Adipocyte (in vitro differentiated cells): ENCODE measurements at regions not wholly inside any gene's neighbourhood (a gene's known extent, or its start where the extent isn't known, plus 50 kb on each side); places are given as distances from the start of the nearest gene placed in this dataset.

Source experiments
- DNase-seq: peaks from one replicate; pipeline ENCODE4 v3.0.0-alpha.2; 2015; ENCODE audit warnings: low read depth
- H3K27me3 ChIP-seq: replicated peaks from 2 replicates; pipeline ENCODE4 v1.7.0; 2013; ENCODE audit warnings: mild to moderate bottlenecking, low read length, moderate library complexity; ENCODE audit not compliant: control insufficient read depth, insufficient read depth
- H3K36me3 ChIP-seq: 2 replicates; pipeline ENCODE4 v1.7.0; 2013; ENCODE audit warnings: low read length, mild to moderate bottlenecking, moderate library complexity; ENCODE audit not compliant: control insufficient read depth, insufficient read depth, severe bottlenecking
- H3K4me1 ChIP-seq: 2 replicates; pipeline ENCODE4 v1.7.0; 2013; ENCODE audit warnings: mild to moderate bottlenecking, low read length, moderate library complexity; ENCODE audit not compliant: control insufficient read depth, insufficient read depth
- H3K4me3 ChIP-seq: 2 replicates; pipeline ENCODE4 v1.7.0; 2013; ENCODE audit warnings: mild to moderate bottlenecking, low read length, moderate library complexity
- H3K9ac ChIP-seq: 2 replicates; pipeline ENCODE4 v1.7.0; 2013; ENCODE audit warnings: mild to moderate bottlenecking, low read length, moderate library complexity
- H3K9me3 ChIP-seq: 2 replicates; pipeline ENCODE4 v1.7.0; 2013; ENCODE audit warnings: mild to moderate bottlenecking, low read length, moderate library complexity; ENCODE audit not compliant: control insufficient read depth

GRCh38 chr5:3380689-3381088, 214.9 kb upstream of the IRX1 start:
- DNase-seq, result no peak
- Histone ChIP-seq H3K9ac (no peak overlapping the region), H3K27me3 (peaks cover 2% of the 10 kb centered on the region), H3K36me3 (no peaks in the 10 kb centered on the region), H3K9me3 (no peaks in the 10 kb centered on the region), H3K4me3 (no peak overlapping the region), H3K4me1 (no peaks in the 10 kb centered on the region)

GRCh38 chr5:3377831-3378230, 217.8 kb upstream of the IRX1 start:
- Histone ChIP-seq H3K36me3 (no peaks in the 10 kb centered on the region), H3K4me3 (no peak overlapping the region), H3K9me3 (peaks cover 13% of the 10 kb centered on the region), H3K4me1 (no peaks in the 10 kb centered on the region), H3K27me3 (peaks cover 2% of the 10 kb centered on the region), H3K9ac (no peak overlapping the region)
- no peak for DNase-seq

- no peaks in the 10 kb centered on the region for H3K4me1 ChIP-seq
- no peak overlapping the region for H3K4me3 ChIP-seq
- H3K9ac ChIP-seq, result no peak overlapping the region
- no peak for DNase-seq
- H3K27me3 ChIP-seq, result peaks cover 2% of the 10 kb centered on the region
- peaks cover 19% of the 10 kb centered on the region for H3K9me3 ChIP-seq
- no peaks in the 10 kb centered on the region for H3K36me3 ChIP-seq
These were observed 218.5 kb upstream of the IRX1 start for GRCh38 chr5:3377176-3377575.

- Histone ChIP-seq H3K4me1 (no peaks in the 10 kb centered on the region), H3K27me3 (peaks cover 2% of the 10 kb centered on the region), H3K36me3 (no peaks in the 10 kb centered on the region), H3K4me3 (no peak overlapping the region), H3K9me3 (peaks cover 25% of the 10 kb centered on the region), H3K9ac (no peak overlapping the region)
- DNase-seq, result no peak
These were observed 219.0 kb upstream of the IRX1 start for GRCh38 chr5:3376611-3377010.

- peaks cover 25% of the 10 kb centered on the region for H3K9me3 ChIP-seq
- H3K36me3 ChIP-seq, result no peaks in the 10 kb centered on the region
- no peak overlapping the region for H3K9ac ChIP-seq
- no peak overlapping the region for H3K4me3 ChIP-seq
- H3K4me1 ChIP-seq, result no peaks in the 10 kb centered on the region
- no peak for DNase-seq
- peaks cover 2% of the 10 kb centered on the region for H3K27me3 ChIP-seq
These were observed 219.9 kb upstream of the IRX1 start for GRCh38 chr5:3375586-3376311.

- Histone ChIP-seq H3K36me3 (no peaks in the 10 kb centered on the region), H3K9me3 (peaks cover 29% of the 10 kb centered on the region), H3K4me1 (no peaks in the 10 kb centered on the region), H3K27me3 (peaks cover under 1% of the 10 kb centered on the region), H3K9ac (no peak overlapping the region), H3K4me3 (no peak overlapping the region)
- no peak for DNase-seq
These were observed 222.2 kb upstream of the IRX1 start for GRCh38 chr5:3373391-3373790.

- no peak for DNase-seq
- Histone ChIP-seq H3K36me3 (no peaks in the 10 kb centered on the region), H3K4me3 (no peak overlapping the region), H3K9ac (no peak overlapping the region), H3K27me3 (no peaks in the 10 kb centered on the region), H3K4me1 (no peaks in the 10 kb centered on the region), H3K9me3 (peaks cover 29% of the 10 kb centered on the region)
These were observed 223.3 kb upstream of the IRX1 start for GRCh38 chr5:3372289-3372688.

- Histone ChIP-seq H3K4me3 (no peak overlapping the region), H3K9ac (no peak overlapping the region), H3K4me1 (no peaks in the 10 kb centered on the region), H3K9me3 (peaks cover 4% of the 10 kb centered on the region), H3K36me3 (no peaks in the 10 kb centered on the region), H3K27me3 (no peaks in the 10 kb centered on the region)
- no peak for DNase-seq
These were observed 230.0 kb upstream of the IRX1 start for GRCh38 chr5:3365501-3366215.

- H3K4me3 ChIP-seq, result no peak overlapping the region
- H3K27me3 ChIP-seq, result no peaks in the 10 kb centered on the region
- no peaks in the 10 kb centered on the region for H3K36me3 ChIP-seq
- no peak for DNase-seq
- peaks cover 4% of the 10 kb centered on the region for H3K9me3 ChIP-seq
- no peaks in the 10 kb centered on the region for H3K4me1 ChIP-seq
- no peak overlapping the region for H3K9ac ChIP-seq
These were observed 230.7 kb upstream of the IRX1 start for GRCh38 chr5:3364941-3365340.

- Histone ChIP-seq H3K4me1 (no peaks in the 10 kb centered on the region), H3K4me3 (no peak overlapping the region), H3K36me3 (no peaks in the 10 kb centered on the region), H3K27me3 (no peaks in the 10 kb centered on the region), H3K9me3 (peaks cover 4% of the 10 kb centered on the region), H3K9ac (no peak overlapping the region)
- no peak for DNase-seq
These were observed 231.2 kb upstream of the IRX1 start for GRCh38 chr5:3364433-3364832.

- H3K9me3 ChIP-seq, result no peaks in the 10 kb centered on the region
- H3K27me3 ChIP-seq, result no peaks in the 10 kb centered on the region
- no peaks in the 10 kb centered on the region for H3K4me1 ChIP-seq
- no peaks in the 10 kb centered on the region for H3K36me3 ChIP-seq
- H3K4me3 ChIP-seq, result no peak overlapping the region
- H3K9ac ChIP-seq, result no peak overlapping the region
- DNase-seq, result no peak
These were observed 233.1 kb upstream of the IRX1 start for GRCh38 chr5:3362606-3362910.
